GM12878 (cell line): ENCODE measurements at regions not wholly inside any gene's neighbourhood (a gene's known extent, or its start where the extent isn't known, plus 50 kb on each side); places are given as distances from the start of the nearest gene placed in this dataset.

Experiments
- BACH1 ChIP-seq: fragments of 450-650 bp; IDR thresholded peaks from 2 replicates; pipeline ENCODE4 v1.6.1; 2017; ENCODE audit warnings: mild to moderate bottlenecking, borderline replicate concordance
- E4F1 ChIP-seq: fragments of 450-650 bp; IDR thresholded peaks from 2 replicates; pipeline ENCODE4 v1.6.1; 2018; ENCODE audit warnings: borderline replicate concordance, mild to moderate bottlenecking; ENCODE audit not compliant: partially characterized antibody
- JUNB ChIP-seq: IDR thresholded peaks from 2 replicates; pipeline ENCODE4 v1.6.1; 2016; ENCODE audit warnings: antibody characterized with exemption, mild to moderate bottlenecking
- NFIC ChIP-seq: IDR thresholded peaks from 2 replicates; pipeline ENCODE4 v1.6.1; 2012; ENCODE audit warnings: low read depth, mild to moderate bottlenecking, inconsistent platforms, low read length, moderate library complexity
- POLR2AphosphoS2 ChIP-seq: IDR thresholded peaks from 2 replicates; pipeline ENCODE4 v1.6.1; 2011; ENCODE audit warnings: low read depth, mild to moderate bottlenecking, low read length, improper control_type of control experiment, moderate library complexity
- RAD21 ChIP-seq: IDR thresholded peaks from 2 replicates; pipeline ENCODE4 v1.6.1; 2011; ENCODE audit warnings: mild to moderate bottlenecking, low read depth, low read length, moderate library complexity; ENCODE audit not compliant: insufficient read depth
- SREBF2 ChIP-seq: IDR thresholded peaks from 2 replicates; pipeline ENCODE4 v1.6.1; 2012; ENCODE audit warnings: mild to moderate bottlenecking, low read length
- TF ChIP-seq, protein P1 (sequence below): fragments of 450-650 bp; formaldehyde crosslinking; IDR thresholded peaks from 2 replicates; pipeline ENCODE4 v1.4.0; 2020; ENCODE audit warnings: mild to moderate bottlenecking, moderate library complexity

- TF ChIP-seq E4F1 (no peak), JUNB (no peak), POLR2AphosphoS2 (no peak), RAD21 (no peak), SREBF2 (no peak), NFIC (no peak), BACH1 (no peak)
- TF ChIP-seq, protein P1, sequence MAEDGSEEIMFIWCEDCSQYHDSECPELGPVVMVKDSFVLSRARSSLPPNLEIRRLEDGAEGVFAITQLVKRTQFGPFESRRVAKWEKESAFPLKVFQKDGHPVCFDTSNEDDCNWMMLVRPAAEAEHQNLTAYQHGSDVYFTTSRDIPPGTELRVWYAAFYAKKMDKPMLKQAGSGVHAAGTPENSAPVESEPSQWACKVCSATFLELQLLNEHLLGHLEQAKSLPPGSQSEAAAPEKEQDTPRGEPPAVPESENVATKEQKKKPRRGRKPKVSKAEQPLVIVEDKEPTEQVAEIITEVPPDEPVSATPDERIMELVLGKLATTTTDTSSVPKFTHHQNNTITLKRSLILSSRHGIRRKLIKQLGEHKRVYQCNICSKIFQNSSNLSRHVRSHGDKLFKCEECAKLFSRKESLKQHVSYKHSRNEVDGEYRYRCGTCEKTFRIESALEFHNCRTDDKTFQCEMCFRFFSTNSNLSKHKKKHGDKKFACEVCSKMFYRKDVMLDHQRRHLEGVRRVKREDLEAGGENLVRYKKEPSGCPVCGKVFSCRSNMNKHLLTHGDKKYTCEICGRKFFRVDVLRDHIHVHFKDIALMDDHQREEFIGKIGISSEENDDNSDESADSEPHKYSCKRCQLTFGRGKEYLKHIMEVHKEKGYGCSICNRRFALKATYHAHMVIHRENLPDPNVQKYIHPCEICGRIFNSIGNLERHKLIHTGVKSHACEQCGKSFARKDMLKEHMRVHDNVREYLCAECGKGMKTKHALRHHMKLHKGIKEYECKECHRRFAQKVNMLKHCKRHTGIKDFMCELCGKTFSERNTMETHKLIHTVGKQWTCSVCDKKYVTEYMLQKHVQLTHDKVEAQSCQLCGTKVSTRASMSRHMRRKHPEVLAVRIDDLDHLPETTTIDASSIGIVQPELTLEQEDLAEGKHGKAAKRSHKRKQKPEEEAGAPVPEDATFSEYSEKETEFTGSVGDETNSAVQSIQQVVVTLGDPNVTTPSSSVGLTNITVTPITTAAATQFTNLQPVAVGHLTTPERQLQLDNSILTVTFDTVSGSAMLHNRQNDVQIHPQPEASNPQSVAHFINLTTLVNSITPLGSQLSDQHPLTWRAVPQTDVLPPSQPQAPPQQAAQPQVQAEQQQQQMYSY (CRISPR knock-in tag): no peak
These were observed 104.8 kb upstream of the NUDT7 start (continued) for GRCh38 chr16:77617553-77617952.
